GM18511 (cell line): ENCODE measurements at regions not wholly inside any gene's neighbourhood (a gene's known extent, or its start where the extent isn't known, plus 50 kb on each side); places are given as distances from the start of the nearest gene placed in this dataset.
A peak's percentile ranks its signal among the peaks of the same experiment; 100 is the strongest.
"Not testable (repeated sequence)": the region's sequence is repeated elsewhere in the genome, so short reads cannot be mapped to it uniquely, and the experiment has no call there.

Experiments used
- ATAC-seq: cut with Tn5 transposase; IDR thresholded peaks from one replicate; pipeline ENCODE4 v1.9.1; 2021; ENCODE audit warnings: mild to moderate bottlenecking, moderate library complexity; ENCODE audit not compliant: unreplicated experiment

GRCh38 chr10:89944138-89944537 is 242.7 kb downstream of the KIF20B start:
- ATAC-seq, result no peak

GRCh38 chr10:89946106-89946505 is 244.7 kb downstream of the KIF20B start:
- no peak for ATAC-seq

GRCh38 chr10:89949496-89949895 is 248.1 kb downstream of the KIF20B start:
- ATAC-seq, result no peak

GRCh38 chr10:89952325-89952724 is 250.9 kb downstream of the KIF20B start:
- ATAC-seq, result no peak

- ATAC-seq, result no peak
Observed at GRCh38 chr10:89952751-89953150, 251.4 kb downstream of the KIF20B start.

GRCh38 chr10:89954061-89954460 is 252.7 kb downstream of the KIF20B start:
- no peak for ATAC-seq

GRCh38 chr10:89954787-89955566 is 253.6 kb downstream of the KIF20B start:
- ATAC-seq, result peak; percentile 61

GRCh38 chr10:89959433-89960110 is 258.2 kb downstream of the KIF20B start:
- peak; percentile 58 for ATAC-seq

GRCh38 chr10:89963451-89964102 is 262.2 kb downstream of the KIF20B start:
- ATAC-seq, result no peak

GRCh38 chr10:89966211-89966610 is 264.8 kb downstream of the KIF20B start:
- ATAC-seq, result no peak

- ATAC-seq, result no peak
Observed at GRCh38 chr10:89973326-89973725, 271.9 kb downstream of the KIF20B start.

GRCh38 chr10:89975071-89975470 is 273.7 kb downstream of the KIF20B start:
- no peak for ATAC-seq

- no peak for ATAC-seq
Observed at GRCh38 chr10:89975771-89976170, 274.4 kb downstream of the KIF20B start.

GRCh38 chr10:89978081-89978480 is 276.7 kb downstream of the KIF20B start:
- ATAC-seq, result no peak

GRCh38 chr10:89979726-89980125 is 278.3 kb downstream of the KIF20B start:
- no peak for ATAC-seq

GRCh38 chr10:89980166-89980565 is 278.8 kb downstream of the KIF20B start:
- ATAC-seq, result no peak

- ATAC-seq, result no peak
Observed at GRCh38 chr10:89981891-89982290, 280.5 kb downstream of the KIF20B start.

- no peak for ATAC-seq
Observed at GRCh38 chr10:89985446-89985845, 284.1 kb downstream of the KIF20B start.

GRCh38 chr10:89988361-89988760 is 287.0 kb downstream of the KIF20B start:
- not testable (repeated sequence) for ATAC-seq

- ATAC-seq, result no peak
Observed at GRCh38 chr10:89992575-89992974, 291.2 kb downstream of the KIF20B start.

GRCh38 chr10:90007226-90007625 is 305.8 kb downstream of the KIF20B start:
- ATAC-seq, result no peak

- ATAC-seq, result not testable (repeated sequence)
Observed at GRCh38 chr10:90011281-90011680, 309.9 kb downstream of the KIF20B start.
